Neural cell (in vitro differentiated cells): ENCODE measurements at regions not wholly inside any gene's neighbourhood (a gene's known extent, or its start where the extent isn't known, plus 50 kb on each side); places are given as distances from the start of the nearest gene placed in this dataset.
A peak's percentile ranks its signal among the peaks of the same experiment; 100 is the strongest.

Experiments used
- H2AFZ ChIP-seq: fragments of 200-600, 300-800 bp; sonication (generic), shearing (Covaris generic); 2 replicates; pipeline ENCODE4 v1.6.0; 2014; ENCODE audit warnings: low read depth, mild to moderate bottlenecking, antibody characterized with exemption, low read length, moderate library complexity
- H3F3A ChIP-seq: fragments of 200-600 bp; shearing (Covaris generic); 2 replicates; pipeline ENCODE4 v1.6.1; 2016; ENCODE audit warnings: mild to moderate bottlenecking, moderate library complexity, mixed read lengths, antibody characterized with exemption, low read length; ENCODE audit not compliant: insufficient read depth, poor library complexity, severe bottlenecking
- H3K27ac ChIP-seq: fragments of 200-600, 300-800 bp; sonication (generic), shearing (Covaris generic); 2 replicates; pipeline ENCODE4 v1.5.1; 2014; ENCODE audit warnings: mild to moderate bottlenecking, low read length, moderate library complexity
- H3K27me3 ChIP-seq: fragments of 300-800, 200-600 bp; sonication (generic), shearing (Covaris generic); 2 replicates; pipeline ENCODE4 v1.6.0; 2014; ENCODE audit warnings: mild to moderate bottlenecking, low read depth, low read length, moderate library complexity; ENCODE audit not compliant: insufficient read depth
- H3K36me3 ChIP-seq: fragments of 300-800, 200-600 bp; sonication (generic), shearing (Covaris generic); 2 replicates; pipeline ENCODE4 v1.5.1; 2014; ENCODE audit warnings: mild to moderate bottlenecking, antibody characterized with exemption, low read length, moderate library complexity; ENCODE audit not compliant: insufficient read depth
- H3K4me2 ChIP-seq: fragments of 300-800, 200-600 bp; sonication (generic), shearing (Covaris generic); 2 replicates; pipeline ENCODE4 v1.6.0; 2014; ENCODE audit warnings: mild to moderate bottlenecking, low read length
- H3K4me3 ChIP-seq: fragments of 300-800, 200-600 bp; sonication (generic), shearing (Covaris generic); 2 replicates; pipeline ENCODE4 v1.5.1; 2014; ENCODE audit warnings: mild to moderate bottlenecking, low read length, moderate library complexity
- H3K79me2 ChIP-seq: fragments of 200-600 bp; shearing (Covaris generic); replicated peaks from 2 replicates; pipeline ENCODE4 v1.6.0; 2014; ENCODE audit warnings: mild to moderate bottlenecking, low read length, moderate library complexity; ENCODE audit not compliant: insufficient read depth
- H3K9ac ChIP-seq: fragments of 300-800, 200-600 bp; sonication (generic), shearing (Covaris generic); 2 replicates; pipeline ENCODE4 v1.6.1; 2016; ENCODE audit warnings: mild to moderate bottlenecking, low read length, mixed read lengths
- H3K9me2 ChIP-seq: fragments of 200-600 bp; shearing (Covaris generic); 2 replicates; pipeline ENCODE4 v1.6.1; 2016; ENCODE audit warnings: mild to moderate bottlenecking, low read length, mixed read lengths; ENCODE audit not compliant: insufficient read depth
- H3K9me3 ChIP-seq: fragments of 200-600, 300-800 bp; sonication (generic), shearing (Covaris generic); 2 replicates; pipeline ENCODE4 v1.6.1; 2016; ENCODE audit warnings: mild to moderate bottlenecking, mixed run types, low read length, moderate library complexity, mixed read lengths
- H4K20me1 ChIP-seq: fragments of 200-600 bp; shearing (Covaris generic); 2 replicates; pipeline ENCODE4 v1.6.1; 2016; ENCODE audit warnings: mild to moderate bottlenecking, mixed run types; ENCODE audit not compliant: insufficient read depth
- EP300 ChIP-seq: fragments of 450-650 bp; conservative IDR thresholded peaks from 2 replicates; pipeline ENCODE4 v1.6.1; 2014; ENCODE audit warnings: antibody characterized with exemption, mild to moderate bottlenecking, moderate library complexity; ENCODE audit not compliant: poor library complexity, severe bottlenecking
- EZH2 ChIP-seq: fragments of 200-600, 300-800 bp; shearing (Covaris generic), sonication (generic); IDR thresholded peaks from 2 replicates; pipeline ENCODE4 v1.6.1; 2014; ENCODE audit warnings: antibody characterized with exemption, low read length, borderline replicate concordance, mild to moderate bottlenecking; ENCODE audit not compliant: insufficient read depth, poor library complexity, severe bottlenecking
- MXI1 ChIP-seq: fragments of 450-650 bp; conservative IDR thresholded peaks from 2 replicates; pipeline ENCODE4 v1.6.1; 2014; ENCODE audit warnings: antibody characterized with exemption, mild to moderate bottlenecking; ENCODE audit not compliant: poor library complexity, severe bottlenecking
- POLR2AphosphoS5 ChIP-seq: IDR thresholded peaks from 2 replicates; pipeline ENCODE4 v1.6.1; 2012
- RAD21 ChIP-seq: fragments of 450-650 bp; conservative IDR thresholded peaks from 2 replicates; pipeline ENCODE4 v1.6.1; 2014; ENCODE audit warnings: antibody characterized with exemption, mild to moderate bottlenecking, moderate library complexity
- SMC3 ChIP-seq: fragments of 450-650 bp; conservative IDR thresholded peaks from 2 replicates; pipeline ENCODE4 v1.6.1; 2014; ENCODE audit warnings: antibody characterized with exemption, mild to moderate bottlenecking, moderate library complexity; ENCODE audit not compliant: poor library complexity
- TAF1 ChIP-seq: IDR thresholded peaks from 2 replicates; pipeline ENCODE4 v1.6.1; 2012; ENCODE audit warnings: low read depth
- TF ChIP-seq, protein P1 (sequence below): fragments of 450-650 bp; IDR thresholded peaks from 2 replicates; pipeline ENCODE4 v1.5.1; 2014; ENCODE audit warnings: antibody characterized with exemption, mild to moderate bottlenecking, moderate library complexity; ENCODE audit not compliant: poor library complexity, severe bottlenecking
- TF ChIP-seq, protein P2 (sequence below): IDR thresholded peaks from 2 replicates; pipeline ENCODE4 v1.6.1; 2012; ENCODE audit warnings: borderline replicate concordance

DNA sequence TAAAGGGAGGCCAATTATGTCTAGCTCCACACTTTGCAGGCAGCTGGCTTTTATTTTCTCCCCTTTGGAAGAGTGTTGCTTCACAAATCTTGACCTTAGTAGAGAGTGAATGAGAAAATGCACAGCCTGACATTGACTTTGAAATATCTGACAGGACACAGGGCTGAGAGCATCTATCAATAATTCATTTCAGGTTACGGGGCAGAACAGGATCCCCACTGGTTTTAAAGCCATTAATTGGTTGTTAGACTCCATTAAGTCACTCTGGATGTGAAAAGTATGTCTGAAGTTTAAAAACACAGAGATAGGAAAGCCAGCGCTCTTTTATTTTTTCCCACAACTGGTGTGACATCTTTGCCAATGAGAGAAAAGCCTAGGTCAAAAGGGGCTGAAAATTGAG is 251.9 kb upstream of the TMC3 start:
- H3K9me3 ChIP-seq = no peaks in the 10 kb centered on the region
- no peaks in the 10 kb centered on the region for H3K36me3 ChIP-seq
- peak; percentile 31 for TF ChIP-seq EP300
- TF ChIP-seq, protein P1, sequence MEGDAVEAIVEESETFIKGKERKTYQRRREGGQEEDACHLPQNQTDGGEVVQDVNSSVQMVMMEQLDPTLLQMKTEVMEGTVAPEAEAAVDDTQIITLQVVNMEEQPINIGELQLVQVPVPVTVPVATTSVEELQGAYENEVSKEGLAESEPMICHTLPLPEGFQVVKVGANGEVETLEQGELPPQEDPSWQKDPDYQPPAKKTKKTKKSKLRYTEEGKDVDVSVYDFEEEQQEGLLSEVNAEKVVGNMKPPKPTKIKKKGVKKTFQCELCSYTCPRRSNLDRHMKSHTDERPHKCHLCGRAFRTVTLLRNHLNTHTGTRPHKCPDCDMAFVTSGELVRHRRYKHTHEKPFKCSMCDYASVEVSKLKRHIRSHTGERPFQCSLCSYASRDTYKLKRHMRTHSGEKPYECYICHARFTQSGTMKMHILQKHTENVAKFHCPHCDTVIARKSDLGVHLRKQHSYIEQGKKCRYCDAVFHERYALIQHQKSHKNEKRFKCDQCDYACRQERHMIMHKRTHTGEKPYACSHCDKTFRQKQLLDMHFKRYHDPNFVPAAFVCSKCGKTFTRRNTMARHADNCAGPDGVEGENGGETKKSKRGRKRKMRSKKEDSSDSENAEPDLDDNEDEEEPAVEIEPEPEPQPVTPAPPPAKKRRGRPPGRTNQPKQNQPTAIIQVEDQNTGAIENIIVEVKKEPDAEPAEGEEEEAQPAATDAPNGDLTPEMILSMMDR = no peak
- TF ChIP-seq, protein P2, sequence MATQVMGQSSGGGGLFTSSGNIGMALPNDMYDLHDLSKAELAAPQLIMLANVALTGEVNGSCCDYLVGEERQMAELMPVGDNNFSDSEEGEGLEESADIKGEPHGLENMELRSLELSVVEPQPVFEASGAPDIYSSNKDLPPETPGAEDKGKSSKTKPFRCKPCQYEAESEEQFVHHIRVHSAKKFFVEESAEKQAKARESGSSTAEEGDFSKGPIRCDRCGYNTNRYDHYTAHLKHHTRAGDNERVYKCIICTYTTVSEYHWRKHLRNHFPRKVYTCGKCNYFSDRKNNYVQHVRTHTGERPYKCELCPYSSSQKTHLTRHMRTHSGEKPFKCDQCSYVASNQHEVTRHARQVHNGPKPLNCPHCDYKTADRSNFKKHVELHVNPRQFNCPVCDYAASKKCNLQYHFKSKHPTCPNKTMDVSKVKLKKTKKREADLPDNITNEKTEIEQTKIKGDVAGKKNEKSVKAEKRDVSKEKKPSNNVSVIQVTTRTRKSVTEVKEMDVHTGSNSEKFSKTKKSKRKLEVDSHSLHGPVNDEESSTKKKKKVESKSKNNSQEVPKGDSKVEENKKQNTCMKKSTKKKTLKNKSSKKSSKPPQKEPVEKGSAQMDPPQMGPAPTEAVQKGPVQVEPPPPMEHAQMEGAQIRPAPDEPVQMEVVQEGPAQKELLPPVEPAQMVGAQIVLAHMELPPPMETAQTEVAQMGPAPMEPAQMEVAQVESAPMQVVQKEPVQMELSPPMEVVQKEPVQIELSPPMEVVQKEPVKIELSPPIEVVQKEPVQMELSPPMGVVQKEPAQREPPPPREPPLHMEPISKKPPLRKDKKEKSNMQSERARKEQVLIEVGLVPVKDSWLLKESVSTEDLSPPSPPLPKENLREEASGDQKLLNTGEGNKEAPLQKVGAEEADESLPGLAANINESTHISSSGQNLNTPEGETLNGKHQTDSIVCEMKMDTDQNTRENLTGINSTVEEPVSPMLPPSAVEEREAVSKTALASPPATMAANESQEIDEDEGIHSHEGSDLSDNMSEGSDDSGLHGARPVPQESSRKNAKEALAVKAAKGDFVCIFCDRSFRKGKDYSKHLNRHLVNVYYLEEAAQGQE = no peak
- no peaks in the 10 kb centered on the region for H4K20me1 ChIP-seq
- H3K79me2 ChIP-seq = no peaks in the 10 kb centered on the region
- no peaks in the 10 kb centered on the region for H3K9me2 ChIP-seq
- H3K27ac ChIP-seq = no peak overlapping the region
- no peak overlapping the region for H3K4me3 ChIP-seq
- H3K9ac ChIP-seq = no peak overlapping the region
- H3K27me3 ChIP-seq = no peaks in the 10 kb centered on the region
- no peak overlapping the region for H3K4me2 ChIP-seq
- H2AFZ ChIP-seq = no peak overlapping the region
- no peaks in the 10 kb centered on the region for H3F3A ChIP-seq

DNA sequence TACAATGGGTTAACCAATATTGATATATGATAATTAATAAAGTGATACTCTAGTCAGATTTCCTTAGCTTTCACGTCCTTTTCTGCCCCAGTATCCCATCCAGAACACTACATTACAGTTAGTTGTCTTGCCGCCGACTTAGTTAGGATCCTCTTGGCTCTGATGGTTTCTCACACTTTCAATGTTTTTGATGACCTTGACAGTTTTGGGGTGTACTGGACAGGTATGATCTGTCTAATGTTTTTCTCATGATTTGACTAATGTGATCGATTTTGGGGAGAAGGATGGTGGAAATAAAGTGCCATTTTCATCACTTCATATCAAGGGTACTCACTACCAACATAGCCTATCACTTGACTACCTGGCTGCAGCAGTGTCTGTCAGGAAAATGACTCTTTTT is 245.0 kb upstream of the TMC3 start:
- H3K27me3 ChIP-seq = no peaks in the 10 kb centered on the region
- H3K4me2 ChIP-seq = no peak overlapping the region
- TF ChIP-seq EZH2 = no peak
- TF ChIP-seq EP300 = no peak
- no peak for TF ChIP-seq SMC3
- no peak for TF ChIP-seq TAF1
- TF ChIP-seq, protein P1 = no peak
- no peak for TF ChIP-seq MXI1
- no peak for TF ChIP-seq POLR2AphosphoS5
- TF ChIP-seq, protein P2 = no peak
- no peak for TF ChIP-seq RAD21
- no peak overlapping the region for H3K27ac ChIP-seq
- H3K4me3 ChIP-seq = no peak overlapping the region
- H3K9me2 ChIP-seq = no peaks in the 10 kb centered on the region
- H3K9ac ChIP-seq = no peak overlapping the region
- H2AFZ ChIP-seq = no peak overlapping the region
- H3K79me2 ChIP-seq = no peaks in the 10 kb centered on the region
- H3K9me3 ChIP-seq = no peaks in the 10 kb centered on the region
- no peaks in the 10 kb centered on the region for H4K20me1 ChIP-seq
- no peaks in the 10 kb centered on the region for H3F3A ChIP-seq
- H3K36me3 ChIP-seq = no peaks in the 10 kb centered on the region
